ENCODE measurements at regions not wholly inside any gene's neighbourhood (a gene's known extent, or its start where the extent isn't known, plus 50 kb on each side); places are given as distances from the start of the nearest gene placed in this dataset.
"Not testable (repeated sequence)": the region's sequence is repeated elsewhere in the genome, so short reads cannot be mapped to it uniquely, and the experiment has no call there.

- DNase-seq (ENCODE audit: low spot score): no peak
Measured at GRCh38 chr15:66884115-66884622, 181.2 kb upstream of the SMAD3 start.

- DNase-seq (ENCODE audit: low spot score): no peak
Measured at GRCh38 chr15:66884661-66885237, 180.7 kb upstream of the SMAD3 start.

GRCh38 chr15:66885281-66885915 lies 180.0 kb upstream of the SMAD3 start:
- no peak for DNase-seq (ENCODE audit: low spot score)

GRCh38 chr15:66886241-66886675 lies 179.1 kb upstream of the SMAD3 start:
- no peak for DNase-seq (ENCODE audit: low spot score)

- no peak for DNase-seq (ENCODE audit: low spot score)
Measured at GRCh38 chr15:66886686-66887273, 178.6 kb upstream of the SMAD3 start.

- not testable (repeated sequence) for DNase-seq (ENCODE audit: low spot score)
Measured at GRCh38 chr15:66889298-66889697, 176.1 kb upstream of the SMAD3 start.

- DNase-seq (ENCODE audit: low spot score): no peak
Measured at GRCh38 chr15:66891776-66892175, 173.6 kb upstream of the SMAD3 start.

GRCh38 chr15:66893294-66893693 lies 172.1 kb upstream of the SMAD3 start:
- DNase-seq (ENCODE audit: low spot score): no peak

- DNase-seq (ENCODE audit: low spot score): no peak
Measured at GRCh38 chr15:66894363-66894762, 171.0 kb upstream of the SMAD3 start.

GRCh38 chr15:66894986-66895780 lies 170.2 kb upstream of the SMAD3 start:
- DNase-seq (ENCODE audit: low spot score): peak; percentile 24

GRCh38 chr15:66895794-66896453 lies 169.5 kb upstream of the SMAD3 start:
- no peak for DNase-seq (ENCODE audit: low spot score)

- DNase-seq (ENCODE audit: low spot score): no peak
Measured at GRCh38 chr15:66896611-66897010, 168.8 kb upstream of the SMAD3 start.

- DNase-seq (ENCODE audit: low spot score): no peak
Measured at GRCh38 chr15:66897416-66897815, 168.0 kb upstream of the SMAD3 start.

- peak; percentile 22 for DNase-seq (ENCODE audit: low spot score)
Measured at GRCh38 chr15:66897971-66898370, 167.4 kb upstream of the SMAD3 start.

GRCh38 chr15:66898656-66899386 lies 166.6 kb upstream of the SMAD3 start:
- DNase-seq (ENCODE audit: low spot score): no peak

- peak; percentile 46 for DNase-seq (ENCODE audit: low spot score)
Measured at GRCh38 chr15:66899555-66900350, 165.6 kb upstream of the SMAD3 start.

- DNase-seq (ENCODE audit: low spot score): no peak
Measured at GRCh38 chr15:66900586-66901310, 164.7 kb upstream of the SMAD3 start.

- DNase-seq (ENCODE audit: low spot score): peak; percentile 59
Measured at GRCh38 chr15:66901336-66902100, 163.9 kb upstream of the SMAD3 start.

- no peak for DNase-seq (ENCODE audit: low spot score)
Measured at GRCh38 chr15:66905185-66905584, 160.2 kb upstream of the SMAD3 start.

All from kidney tubule cell (primary cell).